H7 (cell line): ENCODE measurements at regions not wholly inside any gene's neighbourhood (a gene's known extent, or its start where the extent isn't known, plus 50 kb on each side); places are given as distances from the start of the nearest gene placed in this dataset.
A peak's percentile ranks its signal among the peaks of the same experiment; 100 is the strongest.

ENCODE experiments used
- DNase-seq: peaks from one replicate; pipeline ENCODE4 v3.0.0; 2012
- H3K27me3 ChIP-seq: 2 replicates; pipeline ENCODE4 v1.6.0; 2011; ENCODE audit warnings: mild to moderate bottlenecking, low read length; ENCODE audit not compliant: control insufficient read depth, insufficient read depth
- H3K36me3 ChIP-seq: replicated peaks from 2 replicates; pipeline ENCODE4 v1.5.1; 2011; ENCODE audit warnings: low read length; ENCODE audit not compliant: control insufficient read depth, insufficient read depth
- H3K4me3 ChIP-seq: 2 replicates; pipeline ENCODE4 v1.5.1; 2011; ENCODE audit warnings: low read depth, mild to moderate bottlenecking, control low read depth, low read length, moderate library complexity; ENCODE audit not compliant: insufficient read depth

DNA sequence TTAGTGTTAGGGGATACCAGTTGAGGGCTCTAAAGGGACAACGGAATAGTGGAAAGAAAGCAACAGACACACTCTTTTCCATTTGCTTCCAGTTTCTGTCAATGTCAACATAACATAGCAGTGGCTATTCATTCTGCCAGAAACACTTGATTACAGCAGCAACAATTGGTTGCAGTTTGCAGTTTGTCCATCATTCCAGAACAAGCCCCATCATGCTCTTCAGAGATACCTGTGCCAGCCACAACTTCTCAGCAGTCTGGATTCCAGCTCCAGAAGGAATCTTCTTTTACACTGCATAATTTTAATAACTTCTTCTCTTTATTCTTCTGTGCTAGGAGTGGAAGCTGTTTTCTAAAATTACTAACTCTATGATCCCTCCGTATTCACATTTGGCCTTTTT, 1521.4 kb downstream of the PLA2G4A start:
- no peak for DNase-seq
- no peaks in the 10 kb centered on the region for H3K36me3 ChIP-seq
- no peak overlapping the region for H3K4me3 ChIP-seq
- H3K27me3 ChIP-seq = no peaks in the 10 kb centered on the region

GRCh38 chr1:188355082-188355481, 1526.3 kb downstream of the PLA2G4A start:
- no peaks in the 10 kb centered on the region for H3K36me3 ChIP-seq
- H3K27me3 ChIP-seq = no peaks in the 10 kb centered on the region
- DNase-seq = no peak
- H3K4me3 ChIP-seq = no peak overlapping the region

- no peaks in the 10 kb centered on the region for H3K36me3 ChIP-seq
- no peaks in the 10 kb centered on the region for H3K27me3 ChIP-seq
- no peak overlapping the region for H3K4me3 ChIP-seq
- no peak for DNase-seq
Observed at GRCh38 chr1:188355847-188356246, 1527.1 kb downstream of the PLA2G4A start.

GRCh38 chr1:188359315-188359714, 1530.6 kb downstream of the PLA2G4A start:
- Histone ChIP-seq H3K27me3 (no peaks in the 10 kb centered on the region), H3K4me3 (no peak overlapping the region), H3K36me3 (no peaks in the 10 kb centered on the region)
- no peak for DNase-seq

DNA sequence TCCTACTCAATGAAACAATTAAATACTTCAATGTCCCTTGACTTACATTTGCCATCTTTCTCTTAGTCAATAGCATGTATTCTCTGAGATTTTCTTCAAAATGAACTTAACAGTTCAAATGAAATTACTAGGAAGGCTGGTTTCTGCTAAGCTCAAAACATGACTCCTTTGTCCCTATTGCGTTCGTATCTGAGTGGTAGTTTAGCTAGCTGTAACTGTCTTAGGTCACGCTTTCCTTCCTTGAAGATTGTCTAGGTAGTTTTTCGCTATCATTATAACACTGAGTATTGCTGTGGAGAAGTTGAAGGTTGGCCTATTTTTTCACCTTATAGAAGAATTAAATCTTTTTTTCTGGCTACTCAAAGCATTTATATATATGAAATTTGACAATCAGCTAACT, 1535.2 kb downstream of the PLA2G4A start:
- Histone ChIP-seq H3K36me3 (no peaks in the 10 kb centered on the region), H3K4me3 (no peak overlapping the region), H3K27me3 (no peaks in the 10 kb centered on the region)
- DNase-seq = no peak

- Histone ChIP-seq H3K27me3 (no peaks in the 10 kb centered on the region), H3K4me3 (no peak overlapping the region), H3K36me3 (no peaks in the 10 kb centered on the region)
- peak; percentile 5 for DNase-seq
Observed at GRCh38 chr1:188364927-188365449, 1536.2 kb downstream of the PLA2G4A start.

DNA sequence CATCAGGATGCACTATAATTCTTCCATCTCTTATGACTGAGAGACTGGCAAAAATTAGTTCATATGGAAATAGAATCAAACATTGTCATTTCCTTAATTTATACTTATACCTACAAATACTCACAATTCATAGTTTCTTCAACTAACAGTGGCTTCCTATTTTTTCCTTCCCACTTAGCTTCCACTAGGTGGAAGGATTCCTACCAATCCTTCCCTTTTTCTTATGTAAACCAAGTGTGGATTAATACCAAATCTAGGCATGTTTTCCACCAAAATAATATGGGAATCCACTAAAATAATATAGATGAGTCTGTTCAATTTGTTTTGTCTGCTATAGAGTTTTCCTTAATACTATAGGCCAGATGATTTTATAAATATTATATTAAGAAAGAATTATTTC, 1537.1 kb downstream of the PLA2G4A start:
- Histone ChIP-seq H3K36me3 (no peaks in the 10 kb centered on the region), H3K27me3 (no peaks in the 10 kb centered on the region), H3K4me3 (no peak overlapping the region)
- no peak for DNase-seq

DNA sequence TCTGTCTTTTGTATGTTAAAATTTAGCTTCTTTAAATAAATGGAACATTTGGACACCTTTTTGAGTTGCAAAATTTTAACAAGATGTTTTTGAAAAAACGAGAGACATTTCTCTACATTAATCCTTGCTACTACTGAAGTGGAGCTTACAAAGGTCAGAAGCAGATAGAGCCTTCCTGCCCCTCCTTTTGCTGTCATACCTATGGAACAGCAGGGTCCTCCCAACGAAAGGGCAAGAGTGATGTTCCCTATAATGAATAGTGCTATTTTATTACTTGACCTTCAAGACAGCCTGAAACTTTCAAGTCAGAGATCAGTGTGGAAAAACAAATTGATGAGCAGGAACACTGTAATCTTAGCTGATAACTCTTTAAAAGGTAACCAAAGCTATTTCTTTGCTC, 1538.9 kb downstream of the PLA2G4A start:
- no peaks in the 10 kb centered on the region for H3K27me3 ChIP-seq
- H3K4me3 ChIP-seq = no peak overlapping the region
- no peak for DNase-seq
- H3K36me3 ChIP-seq = no peaks in the 10 kb centered on the region

- DNase-seq = no peak
- Histone ChIP-seq H3K36me3 (no peaks in the 10 kb centered on the region), H3K4me3 (no peak overlapping the region), H3K27me3 (no peaks in the 10 kb centered on the region)
Observed at GRCh38 chr1:188371295-188371806, 1542.6 kb downstream of the PLA2G4A start.

DNA sequence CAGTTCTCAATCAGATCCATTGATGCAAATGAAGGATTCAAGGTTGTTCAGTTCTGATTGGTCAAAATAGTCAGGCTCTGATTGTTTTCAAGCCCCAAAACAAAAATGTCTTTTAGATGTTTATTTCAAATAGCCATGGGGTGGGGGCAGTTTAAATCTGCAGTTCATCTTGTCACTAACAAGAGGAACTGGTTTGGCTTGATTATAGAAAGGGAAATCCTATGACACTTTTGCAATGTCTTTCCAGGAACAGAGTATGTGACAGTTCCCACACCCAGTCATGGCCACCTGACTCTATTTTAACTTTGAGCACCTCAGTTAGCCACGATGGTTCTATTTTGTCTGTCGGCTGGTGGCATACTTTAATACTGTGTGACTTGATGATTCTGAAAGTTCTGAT, 1544.1 kb downstream of the PLA2G4A start:
- H3K36me3 ChIP-seq = no peaks in the 10 kb centered on the region
- no peak for DNase-seq
- H3K27me3 ChIP-seq = no peaks in the 10 kb centered on the region
- no peak overlapping the region for H3K4me3 ChIP-seq

GRCh38 chr1:188382851-188383250, 1554.1 kb downstream of the PLA2G4A start:
- DNase-seq = no peak
- no peak overlapping the region for H3K4me3 ChIP-seq

DNA sequence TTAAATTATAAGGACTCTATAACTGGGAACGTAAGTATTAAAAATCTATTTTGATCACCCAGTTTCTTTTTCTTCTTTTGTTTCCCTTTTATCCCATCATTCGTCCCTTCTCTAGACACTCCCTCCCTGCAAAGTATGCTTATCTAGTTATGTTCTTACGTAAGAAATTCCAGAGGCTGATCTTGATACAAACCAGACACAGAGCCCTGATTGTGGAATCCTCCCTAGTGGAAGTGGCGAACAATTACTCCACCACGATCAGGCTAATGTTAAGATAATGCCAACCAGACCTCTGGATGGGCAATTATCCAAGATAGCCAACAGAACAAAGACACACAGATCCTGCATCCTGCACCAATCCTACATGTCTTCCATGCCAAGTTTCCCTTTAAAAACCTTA, 1557.4 kb downstream of the PLA2G4A start:
- no peak for DNase-seq
- Histone ChIP-seq H3K36me3 (no peaks in the 10 kb centered on the region), H3K27me3 (no peaks in the 10 kb centered on the region), H3K4me3 (no peak overlapping the region)

More at GRCh38 chr1:188382851-188383250, 1554.1 kb downstream of the PLA2G4A start:
- Histone ChIP-seq H3K36me3 (no peaks in the 10 kb centered on the region), H3K27me3 (no peaks in the 10 kb centered on the region)

- Histone ChIP-seq H3K36me3 (no peaks in the 10 kb centered on the region), H3K4me3 (no peak overlapping the region), H3K27me3 (no peaks in the 10 kb centered on the region)
- no peak for DNase-seq
Observed at GRCh38 chr1:188386666-188387065, 1557.9 kb downstream of the PLA2G4A start.

DNA sequence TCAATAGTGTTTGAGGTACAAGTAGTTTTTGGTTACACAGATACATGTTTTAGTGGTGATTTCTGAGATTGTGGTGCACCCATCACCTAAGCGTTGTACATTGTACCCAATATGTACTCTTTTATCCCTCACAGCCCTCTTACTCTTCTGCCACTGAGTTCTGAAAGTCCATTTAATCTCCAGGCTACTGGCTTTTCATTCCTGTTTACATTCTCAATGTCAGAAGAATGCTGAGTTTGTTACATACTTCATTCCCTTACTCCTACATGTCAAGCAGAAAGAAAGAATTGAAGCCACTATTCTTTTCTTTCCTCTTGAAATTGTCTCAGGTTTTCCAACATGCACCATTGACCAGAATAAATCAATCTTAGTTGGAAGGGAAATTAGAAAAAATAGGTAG, 1565.9 kb downstream of the PLA2G4A start:
- H3K36me3 ChIP-seq = no peaks in the 10 kb centered on the region
- DNase-seq = no peak
- H3K4me3 ChIP-seq = no peak overlapping the region
- H3K27me3 ChIP-seq = no peaks in the 10 kb centered on the region

GRCh38 chr1:188397521-188397920, 1568.8 kb downstream of the PLA2G4A start:
- Histone ChIP-seq H3K4me3 (no peak overlapping the region), H3K27me3 (no peaks in the 10 kb centered on the region), H3K36me3 (no peaks in the 10 kb centered on the region)
- no peak for DNase-seq

DNA sequence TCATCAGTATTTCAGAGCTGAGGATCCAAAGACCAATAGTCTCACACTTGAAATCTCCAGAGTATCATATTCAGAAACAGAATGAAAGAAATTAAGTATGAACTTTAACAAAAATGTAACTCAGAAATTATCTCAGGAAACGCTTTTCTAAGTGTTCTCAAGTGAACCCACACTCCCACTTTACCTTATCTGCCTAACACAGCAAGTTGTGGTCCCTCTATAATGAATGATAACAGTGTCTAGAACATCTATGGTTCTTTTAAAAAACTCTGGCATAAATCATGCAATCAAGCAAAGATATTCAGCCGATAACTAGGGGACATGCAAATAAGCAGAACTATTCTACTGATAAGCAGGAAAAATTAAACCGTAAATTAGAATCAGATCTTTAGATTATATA, 1574.2 kb downstream of the PLA2G4A start:
- no peaks in the 10 kb centered on the region for H3K27me3 ChIP-seq
- no peak for DNase-seq
- no peak overlapping the region for H3K4me3 ChIP-seq
- H3K36me3 ChIP-seq = no peaks in the 10 kb centered on the region
